ENCODE measurements at regions not wholly inside any gene's neighbourhood (a gene's known extent, or its start where the extent isn't known, plus 50 kb on each side); places are given as distances from the start of the nearest gene placed in this dataset.

DNA sequence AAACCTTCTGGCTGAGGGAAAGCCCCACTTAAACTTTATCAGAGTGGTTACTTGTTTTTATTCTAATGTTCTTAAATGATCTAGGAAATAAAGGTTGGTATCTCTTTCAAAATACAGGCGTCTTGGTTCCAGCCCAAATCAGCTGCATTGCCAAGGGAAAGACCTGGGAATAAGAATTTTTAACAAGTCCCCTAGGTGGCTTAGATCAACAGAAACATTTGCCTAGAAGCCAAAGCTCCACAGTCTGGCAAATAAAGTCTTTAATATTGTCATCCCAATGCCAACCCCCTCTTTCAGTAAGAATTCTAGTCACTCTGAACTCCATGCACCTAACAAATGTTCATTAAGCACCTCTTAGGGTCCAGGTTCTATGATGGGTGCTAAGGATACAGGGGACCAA, 66.8 kb downstream of the ARL6IP4 start:
- Histone ChIP-seq H3K27ac (ENCODE audit: low read length) (no peak overlapping the region), H3K4me3 (ENCODE audit: low read length) (no peak overlapping the region), H3K4me2 (ENCODE audit: low read length) (no peak overlapping the region), H3K9me2 (replicated peaks; ENCODE audit: low read length) (no peaks in the 10 kb centered on the region), H3K27me3 (ENCODE audit: low read length) (no peaks in the 10 kb centered on the region), H3K9ac (ENCODE audit: low read length) (no peak overlapping the region), H3K36me3 (ENCODE audit: low read depth, low read length) (no peaks in the 10 kb centered on the region), H3F3A (ENCODE audit: low read length, unreplicated experiment) (no peaks in the 10 kb centered on the region), H2AFZ (ENCODE audit: low read length) (no peak overlapping the region), H3K79me2 (ENCODE audit: low read length) (no peaks in the 10 kb centered on the region), H4K20me1 (ENCODE audit: low read length) (no peaks in the 10 kb centered on the region), H3K4me1 (ENCODE audit: insufficient read depth, low read length) (peaks cover 14% of the 10 kb centered on the region), H3K9me3 (ENCODE audit: low read length) (no peaks in the 10 kb centered on the region)
- ATAC-seq (no peak), DNase-seq (no peak)
- intact Hi-C loops (cut with micrococcal nuclease) = no loop called here
- ChIA-PET CTCF (no interaction called here), POLR2A (ENCODE audit: unreplicated experiment) (no interaction called here)
- TF ChIP-seq EZH2 (IDR thresholded peaks at IDR 0.05; ENCODE audit: low read length, unreplicated experiment) = no peak
- no TSS peak for BruUV-seq (replicated peaks)

DNA sequence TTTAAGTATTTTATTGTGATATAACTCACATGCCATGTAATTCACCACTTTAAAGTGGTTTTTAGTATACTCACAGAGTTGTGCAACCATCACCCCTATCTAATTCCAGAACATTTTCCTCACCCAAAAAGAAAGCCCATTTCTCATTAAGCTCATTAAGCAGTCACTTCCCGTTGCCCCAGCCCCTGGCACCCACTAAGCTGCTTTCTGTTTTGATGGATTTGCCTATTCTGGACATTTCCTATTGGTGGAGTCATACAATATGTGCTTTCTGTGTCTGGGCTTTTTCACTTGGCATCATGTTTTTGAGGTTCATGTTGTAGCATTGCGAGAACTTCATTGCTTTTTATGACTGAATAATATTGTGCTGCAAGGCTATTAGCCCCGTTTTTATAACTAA, 66.0 kb downstream of the ARL6IP4 start:
- Histone ChIP-seq H3K9ac (ENCODE audit: low read length) (no peak overlapping the region), H3K79me2 (ENCODE audit: low read length) (no peaks in the 10 kb centered on the region), H3K36me3 (ENCODE audit: low read depth, low read length) (no peaks in the 10 kb centered on the region), H4K20me1 (ENCODE audit: low read length) (no peaks in the 10 kb centered on the region), H3K4me1 (ENCODE audit: insufficient read depth, low read length) (peaks cover 14% of the 10 kb centered on the region), H3K4me2 (ENCODE audit: low read length) (no peak overlapping the region), H3K4me3 (ENCODE audit: low read length) (no peak overlapping the region), H2AFZ (ENCODE audit: low read length) (no peak overlapping the region), H3K9me3 (ENCODE audit: low read length) (no peaks in the 10 kb centered on the region), H3K27ac (ENCODE audit: low read length) (no peak overlapping the region), H3K9me2 (replicated peaks; ENCODE audit: low read length) (no peaks in the 10 kb centered on the region), H3F3A (ENCODE audit: low read length, unreplicated experiment) (no peaks in the 10 kb centered on the region), H3K27me3 (ENCODE audit: low read length) (no peaks in the 10 kb centered on the region)
- intact Hi-C loops (cut with micrococcal nuclease) = no loop called here
- DNase-seq (no peak), ATAC-seq (no peak)
- TF ChIP-seq EZH2 (IDR thresholded peaks at IDR 0.05; ENCODE audit: low read length, unreplicated experiment) (no peak), EZH2phosphoT487 (IDR thresholded peaks at IDR 0.05; ENCODE audit: borderline replicate concordance, low read length) (no peak)
- TF ChIP-seq, protein P1, sequence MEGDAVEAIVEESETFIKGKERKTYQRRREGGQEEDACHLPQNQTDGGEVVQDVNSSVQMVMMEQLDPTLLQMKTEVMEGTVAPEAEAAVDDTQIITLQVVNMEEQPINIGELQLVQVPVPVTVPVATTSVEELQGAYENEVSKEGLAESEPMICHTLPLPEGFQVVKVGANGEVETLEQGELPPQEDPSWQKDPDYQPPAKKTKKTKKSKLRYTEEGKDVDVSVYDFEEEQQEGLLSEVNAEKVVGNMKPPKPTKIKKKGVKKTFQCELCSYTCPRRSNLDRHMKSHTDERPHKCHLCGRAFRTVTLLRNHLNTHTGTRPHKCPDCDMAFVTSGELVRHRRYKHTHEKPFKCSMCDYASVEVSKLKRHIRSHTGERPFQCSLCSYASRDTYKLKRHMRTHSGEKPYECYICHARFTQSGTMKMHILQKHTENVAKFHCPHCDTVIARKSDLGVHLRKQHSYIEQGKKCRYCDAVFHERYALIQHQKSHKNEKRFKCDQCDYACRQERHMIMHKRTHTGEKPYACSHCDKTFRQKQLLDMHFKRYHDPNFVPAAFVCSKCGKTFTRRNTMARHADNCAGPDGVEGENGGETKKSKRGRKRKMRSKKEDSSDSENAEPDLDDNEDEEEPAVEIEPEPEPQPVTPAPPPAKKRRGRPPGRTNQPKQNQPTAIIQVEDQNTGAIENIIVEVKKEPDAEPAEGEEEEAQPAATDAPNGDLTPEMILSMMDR (conservative IDR thresholded peaks at IDR 0.05; ENCODE audit: low read depth, low read length) = no peak
- no TSS peak for BruUV-seq (replicated peaks)
- ChIA-PET CTCF (interaction anchor here (1.0 kb wide), 1 partner anchor 11 kb away, joined by 4 read pairs; no protein-coding TSS in a partner anchor), POLR2A (ENCODE audit: unreplicated experiment) (interaction anchor here (0.7 kb wide), 1 partner anchor 24 kb away, joined by 6 read pairs; no protein-coding TSS in a partner anchor)

DNA sequence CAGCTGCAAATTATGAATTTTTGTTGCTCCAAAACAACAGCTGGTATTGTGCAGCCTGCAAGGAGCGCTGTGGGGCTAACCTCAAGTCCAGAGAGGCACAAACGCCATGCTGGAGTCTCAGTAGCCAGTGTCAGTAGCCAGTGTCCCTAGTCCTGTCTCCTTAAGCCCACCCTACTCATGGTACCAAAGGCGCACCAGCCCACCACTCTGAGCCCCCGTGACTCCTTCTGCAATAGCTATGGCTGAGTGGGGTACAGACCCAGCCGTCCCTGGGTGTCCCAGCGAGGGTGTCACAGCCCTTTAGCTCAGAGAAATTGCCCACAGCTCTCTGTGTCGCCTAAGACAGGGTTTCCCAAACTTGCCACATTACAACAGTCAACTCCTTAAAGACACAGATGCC, 65.2 kb downstream of the ARL6IP4 start:
- H3K36me3 ChIP-seq (ENCODE audit: low read depth, low read length) = no peaks in the 10 kb centered on the region
- CTCF ChIA-PET = interaction anchor here (1.3 kb wide), 1 partner anchor 193 kb away, joined by 6 read pairs; no protein-coding TSS in a partner anchor
- no peaks in the 10 kb centered on the region for H3K9me3 ChIP-seq (ENCODE audit: low read length)
- H3K27me3 ChIP-seq (ENCODE audit: low read length) = no peaks in the 10 kb centered on the region
- no peak overlapping the region for H3K27ac ChIP-seq (ENCODE audit: low read length)
- TF ChIP-seq EZH2 (IDR thresholded peaks at IDR 0.05; ENCODE audit: low read length, unreplicated experiment) = no peak
- no peak for TF ChIP-seq EZH2phosphoT487 (IDR thresholded peaks at IDR 0.05; ENCODE audit: borderline replicate concordance, low read length)
- TF ChIP-seq, protein P1 (conservative IDR thresholded peaks at IDR 0.05; ENCODE audit: low read depth, low read length) = no peak
- H4K20me1 ChIP-seq (ENCODE audit: low read length) = no peaks in the 10 kb centered on the region
- POLR2A ChIA-PET (ENCODE audit: unreplicated experiment) = no interaction called here
- ATAC-seq (no peak), DNase-seq (no peak)
- no peaks in the 10 kb centered on the region for H3F3A ChIP-seq (ENCODE audit: low read length, unreplicated experiment)
- intact Hi-C loops (cut with micrococcal nuclease) = no loop called here
- H2AFZ ChIP-seq (ENCODE audit: low read length) = no peak overlapping the region
- no peaks in the 10 kb centered on the region for H3K79me2 ChIP-seq (ENCODE audit: low read length)
- H3K9ac ChIP-seq (ENCODE audit: low read length) = no peak overlapping the region
- peaks cover 14% of the 10 kb centered on the region for H3K4me1 ChIP-seq (ENCODE audit: insufficient read depth, low read length)
- H3K9me2 ChIP-seq (replicated peaks; ENCODE audit: low read length) = no peaks in the 10 kb centered on the region
- no peak overlapping the region for H3K4me2 ChIP-seq (ENCODE audit: low read length)
- BruUV-seq (replicated peaks) = no TSS peak
- no peak overlapping the region for H3K4me3 ChIP-seq (ENCODE audit: low read length)

Measured in PC-3 (cell line).